HEK293 (cell line): ENCODE measurements at regions not wholly inside any gene's neighbourhood (a gene's known extent, or its start where the extent isn't known, plus 50 kb on each side); places are given as distances from the start of the nearest gene placed in this dataset.

Source experiments
- CTCF ChIP-seq: fragments of 450-650 bp; formaldehyde crosslinking; IDR thresholded peaks from 2 replicates; pipeline ENCODE4 v1.5.1; 2016; ENCODE audit warnings: missing biosample characterization, missing genetic modification characterization
- ZEB2 ChIP-seq: fragments of 450-650 bp; formaldehyde crosslinking; IDR thresholded peaks from 2 replicates; pipeline ENCODE4 v1.5.1; 2016; ENCODE audit warnings: missing biosample characterization, missing genetic modification characterization
- ZNF239 ChIP-seq: fragments of 450-650 bp; formaldehyde crosslinking; IDR thresholded peaks from 2 replicates; pipeline ENCODE4 v1.5.1; 2016; ENCODE audit warnings: missing biosample characterization, missing genetic modification characterization

GRCh38 chr4:81989202-81989601 is 384.6 kb downstream of the HNRNPD start:
- no peak for TF ChIP-seq CTCF (tag by site-specific recombination)
- TF ChIP-seq ZEB2 (tag by site-specific recombination): no peak
- TF ChIP-seq ZNF239 (tag by site-specific recombination): no peak
